Effector memory CD8-positive, alpha-beta T cell (primary cell): ENCODE measurements at regions not wholly inside any gene's neighbourhood (a gene's known extent, or its start where the extent isn't known, plus 50 kb on each side); places are given as distances from the start of the nearest gene placed in this dataset.

Experiments used
- ATAC-seq: fragments of 150-1000 bp; cut with Tn5 transposase; replicated peaks from 2 replicates; pipeline ENCODE4 v1.10.0; 2021; ENCODE audit warnings: mild to moderate bottlenecking, moderate library complexity
- DNase-seq, 3 experiments: peaks; one replicate each; pipeline ENCODE4 v3.0.0; 2021
- H3K27ac Mint-ChIP-seq, 2 donors: one replicate each; pipeline ENCODE4 v1.8.0; 2022; ENCODE audit warnings: mild to moderate bottlenecking in 2 of 2, mixed read lengths in 2 of 2, moderate library complexity in 2 of 2
- H3K27me3 Mint-ChIP-seq, 2 donors: one replicate each; pipeline ENCODE4 v1.8.0; 2022; ENCODE audit warnings: mixed read lengths in 2 of 2
- H3K36me3 Mint-ChIP-seq: one replicate; pipeline ENCODE4 v1.8.0; 2022; ENCODE audit warnings: mild to moderate bottlenecking, moderate library complexity, mixed read lengths; ENCODE audit not compliant: insufficient read depth
- H3K4me1 Mint-ChIP-seq, 2 donors: one replicate each; pipeline ENCODE4 v1.8.0; 2022; ENCODE audit warnings: low read depth in 2 of 2, mixed read lengths in 2 of 2
- H3K4me3 Mint-ChIP-seq, 2 donors: one replicate each; pipeline ENCODE4 v1.8.0; 2022; ENCODE audit warnings: mild to moderate bottlenecking in 2 of 2, mixed read lengths in 2 of 2, moderate library complexity in 2 of 2
- H3K9me3 Mint-ChIP-seq, 2 donors: one replicate each; pipeline ENCODE4 v1.8.0; 2022; ENCODE audit warnings: mixed read lengths in 2 of 2

GRCh38 chr18:45291621-45292615, 323.4 kb upstream of the SLC14A2 start:
- Mint-ChIP-seq H3K4me3 (no peak overlapping the region), H3K9me3 (no peaks in the 10 kb centered on the region)
- DNase-seq, result no peak

GRCh38 chr18:45295388-45295787, 319.9 kb upstream of the SLC14A2 start:
- H3K27ac Mint-ChIP-seq, result no peak overlapping the region
- DNase-seq, result no peak
- no peak overlapping the region for H3K4me3 Mint-ChIP-seq
- no peaks in the 10 kb centered on the region for H3K4me1 Mint-ChIP-seq
- H3K27me3 Mint-ChIP-seq, result peaks cover 19 to 26% of the 10 kb centered on the region in 2 donors
- H3K9me3 Mint-ChIP-seq, result no peaks in the 10 kb centered on the region
- H3K36me3 Mint-ChIP-seq, result no peaks in the 10 kb centered on the region
- no peak for ATAC-seq

More at GRCh38 chr18:45291621-45292615, 323.4 kb upstream of the SLC14A2 start:
- Mint-ChIP-seq H3K4me1 (no peaks in the 10 kb centered on the region), H3K27ac (no peak overlapping the region), H3K36me3 (no peaks in the 10 kb centered on the region), H3K27me3 (peaks cover 32 to 55% of the 10 kb centered on the region in 2 donors)
- ATAC-seq, result no peak

- H3K27me3 Mint-ChIP-seq, result peaks cover 18 to 23% of the 10 kb centered on the region in 2 donors
- H3K4me3 Mint-ChIP-seq, result no peak overlapping the region
- ATAC-seq (no peak), DNase-seq (no peak)
- H3K36me3 Mint-ChIP-seq, result no peaks in the 10 kb centered on the region
- no peak overlapping the region for H3K27ac Mint-ChIP-seq
- H3K4me1 Mint-ChIP-seq, result no peaks in the 10 kb centered on the region
- H3K9me3 Mint-ChIP-seq, result no peaks in the 10 kb centered on the region
Measured at GRCh38 chr18:45298986-45299385, 316.3 kb upstream of the SLC14A2 start.

GRCh38 chr18:45303026-45303425, 312.2 kb upstream of the SLC14A2 start:
- H3K27ac Mint-ChIP-seq, result no peak overlapping the region
- no peaks in the 10 kb centered on the region for H3K9me3 Mint-ChIP-seq
- H3K36me3 Mint-ChIP-seq, result no peaks in the 10 kb centered on the region
- DNase-seq (no peak), ATAC-seq (no peak)
- no peaks in the 10 kb centered on the region for H3K4me1 Mint-ChIP-seq
- peaks cover 41 to 53% of the 10 kb centered on the region in 2 donors for H3K27me3 Mint-ChIP-seq
- no peak overlapping the region for H3K4me3 Mint-ChIP-seq

- Mint-ChIP-seq H3K27ac (no peak overlapping the region), H3K36me3 (no peaks in the 10 kb centered on the region), H3K4me3 (no peak overlapping the region), H3K9me3 (no peaks in the 10 kb centered on the region), H3K4me1 (no peaks in the 10 kb centered on the region), H3K27me3 (peaks cover 46 to 66% of the 10 kb centered on the region in 2 donors)
- no peak for ATAC-seq
- no peak for DNase-seq
Measured at GRCh38 chr18:45304558-45304957, 310.7 kb upstream of the SLC14A2 start.

GRCh38 chr18:45312555-45313126, 302.6 kb upstream of the SLC14A2 start:
- Mint-ChIP-seq H3K9me3 (no peaks in the 10 kb centered on the region), H3K27ac (no peak overlapping the region), H3K27me3 (peaks cover 16 to 31% of the 10 kb centered on the region in 2 donors), H3K4me1 (no peaks in the 10 kb centered on the region), H3K4me3 (no peak overlapping the region), H3K36me3 (no peaks in the 10 kb centered on the region)
- no peak for ATAC-seq
- DNase-seq, result no peak

GRCh38 chr18:45316127-45316526, 299.1 kb upstream of the SLC14A2 start:
- H3K4me1 Mint-ChIP-seq, result no peaks in the 10 kb centered on the region
- no peaks in the 10 kb centered on the region for H3K9me3 Mint-ChIP-seq
- no peak for DNase-seq
- H3K4me3 Mint-ChIP-seq, result no peak overlapping the region
- H3K27ac Mint-ChIP-seq, result no peak overlapping the region
- no peaks in the 10 kb centered on the region for H3K36me3 Mint-ChIP-seq
- no peak for ATAC-seq
- H3K27me3 Mint-ChIP-seq, result peaks cover 16 to 26% of the 10 kb centered on the region in 2 donors

- Mint-ChIP-seq H3K9me3 (no peaks in the 10 kb centered on the region), H3K27me3 (peaks cover 16 to 26% of the 10 kb centered on the region in 2 donors), H3K4me3 (no peak overlapping the region), H3K36me3 (peaks cover 3% of the 10 kb centered on the region), H3K4me1 (no peaks in the 10 kb centered on the region), H3K27ac (no peak overlapping the region)
- DNase-seq (no peak), ATAC-seq (no peak)
Measured at GRCh38 chr18:45317948-45318640, 297.2 kb upstream of the SLC14A2 start.

GRCh38 chr18:45320724-45321123, 294.6 kb upstream of the SLC14A2 start:
- Mint-ChIP-seq H3K27me3 (peaks cover 24 to 25% of the 10 kb centered on the region in 2 donors), H3K4me1 (no peaks in the 10 kb centered on the region), H3K4me3 (no peak overlapping the region), H3K27ac (no peak overlapping the region), H3K36me3 (peaks cover 3% of the 10 kb centered on the region), H3K9me3 (no peaks in the 10 kb centered on the region)
- no peak for ATAC-seq
- no peak for DNase-seq

- H3K36me3 Mint-ChIP-seq, result peaks cover 3% of the 10 kb centered on the region
- no peak overlapping the region for H3K27ac Mint-ChIP-seq
- ATAC-seq (no peak), DNase-seq (no peak)
- H3K4me1 Mint-ChIP-seq, result no peaks in the 10 kb centered on the region
- peaks cover 0 to 1% of the 10 kb centered on the region in 2 donors for H3K9me3 Mint-ChIP-seq
- no peak overlapping the region for H3K4me3 Mint-ChIP-seq
- H3K27me3 Mint-ChIP-seq, result peaks cover 27 to 33% of the 10 kb centered on the region in 2 donors
Measured at GRCh38 chr18:45321520-45321919, 293.8 kb upstream of the SLC14A2 start.

GRCh38 chr18:45322343-45322742, 292.9 kb upstream of the SLC14A2 start:
- Mint-ChIP-seq H3K36me3 (peaks cover 3% of the 10 kb centered on the region), H3K27ac (no peak overlapping the region), H3K9me3 (peaks cover 0 to 1% of the 10 kb centered on the region in 2 donors), H3K27me3 (peaks cover 28 to 41% of the 10 kb centered on the region in 2 donors), H3K4me3 (no peak overlapping the region), H3K4me1 (no peaks in the 10 kb centered on the region)
- no peak for DNase-seq
- ATAC-seq, result no peak

GRCh38 chr18:45324101-45324494, 291.2 kb upstream of the SLC14A2 start:
- DNase-seq, result no peak
- Mint-ChIP-seq H3K4me1 (no peaks in the 10 kb centered on the region), H3K36me3 (peaks cover 3% of the 10 kb centered on the region), H3K4me3 (no peak overlapping the region), H3K9me3 (peaks cover 0 to 1% of the 10 kb centered on the region in 2 donors), H3K27me3 (peaks cover 39 to 44% of the 10 kb centered on the region in 2 donors), H3K27ac (no peak overlapping the region)
- no peak for ATAC-seq

- no peak overlapping the region for H3K4me3 Mint-ChIP-seq
- DNase-seq, result no peak
- H3K9me3 Mint-ChIP-seq, result peaks cover 0 to 1% of the 10 kb centered on the region in 2 donors
- peaks cover 3% of the 10 kb centered on the region for H3K36me3 Mint-ChIP-seq
- no peaks in the 10 kb centered on the region for H3K4me1 Mint-ChIP-seq
- peaks cover 37 to 40% of the 10 kb centered on the region in 2 donors for H3K27me3 Mint-ChIP-seq
- ATAC-seq, result no peak
- H3K27ac Mint-ChIP-seq, result no peak overlapping the region
Measured at GRCh38 chr18:45324495-45325113, 290.7 kb upstream of the SLC14A2 start.
